Brain microvascular endothelial cell (primary cell): ENCODE measurements at regions not wholly inside any gene's neighbourhood (a gene's known extent, or its start where the extent isn't known, plus 50 kb on each side); places are given as distances from the start of the nearest gene placed in this dataset.
"Not testable (repeated sequence)": the region's sequence is repeated elsewhere in the genome, so short reads cannot be mapped to it uniquely, and the experiment has no call there.

Experiments
- DNase-seq: peaks from one replicate; pipeline ENCODE4 v3.0.0-alpha.2; 2020
- H3K27ac ChIP-seq: fragments of 250-450 bp; sonication (Bioruptor Pico); 2 replicates; pipeline ENCODE4 v1.5.1; 2020; ENCODE audit warnings: mild to moderate bottlenecking, moderate library complexity
- H3K27me3 ChIP-seq: fragments of 250-450 bp; sonication (Bioruptor Pico); replicated peaks from 2 replicates; pipeline ENCODE4 v1.5.1; 2020; ENCODE audit warnings: mild to moderate bottlenecking
- H3K36me3 ChIP-seq: fragments of 250-450 bp; sonication (Bioruptor Pico); replicated peaks from 2 replicates; pipeline ENCODE4 v1.5.1; 2020; ENCODE audit warnings: mild to moderate bottlenecking
- H3K4me3 ChIP-seq: 2 replicates; pipeline ENCODE4 v1.5.1; 2011; ENCODE audit warnings: low read depth, mild to moderate bottlenecking, control low read depth, low read length, moderate library complexity
- in situ Hi-C: cut with HindIII; loops from 2 replicates; pipeline ENCODE4 v1.10.0; 2017; ENCODE audit warnings: low sequenced_read_pairs, low pct_ligation_motif_present
- TF ChIP-seq, protein P1 (sequence below): IDR thresholded peaks from 2 replicates; pipeline ENCODE4 v1.5.1; 2011; ENCODE audit warnings: low read depth, mild to moderate bottlenecking, moderate library complexity, low read length, control low read depth, inconsistent platforms; ENCODE audit errors: missing control alignments

DNA sequence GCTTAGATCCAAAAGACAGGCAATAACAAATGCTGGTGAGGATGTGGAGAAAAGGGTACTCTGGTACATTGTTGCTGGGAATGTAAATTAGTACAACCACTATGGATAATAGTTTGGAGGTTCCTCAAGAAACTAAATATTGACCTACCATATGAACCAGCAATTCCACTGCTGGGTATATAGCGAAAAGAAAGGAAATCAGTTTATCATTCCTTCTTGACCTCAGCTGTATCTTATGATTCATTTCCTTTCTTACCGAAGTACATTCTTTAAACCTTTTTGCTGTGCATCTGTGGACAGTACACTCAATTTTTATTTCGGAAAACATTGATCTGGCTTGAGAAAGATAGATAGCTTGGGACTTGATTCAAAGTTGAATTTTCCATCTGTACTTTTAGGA is 183.2 kb upstream of the LRFN5 start:
- TF ChIP-seq, protein P1, sequence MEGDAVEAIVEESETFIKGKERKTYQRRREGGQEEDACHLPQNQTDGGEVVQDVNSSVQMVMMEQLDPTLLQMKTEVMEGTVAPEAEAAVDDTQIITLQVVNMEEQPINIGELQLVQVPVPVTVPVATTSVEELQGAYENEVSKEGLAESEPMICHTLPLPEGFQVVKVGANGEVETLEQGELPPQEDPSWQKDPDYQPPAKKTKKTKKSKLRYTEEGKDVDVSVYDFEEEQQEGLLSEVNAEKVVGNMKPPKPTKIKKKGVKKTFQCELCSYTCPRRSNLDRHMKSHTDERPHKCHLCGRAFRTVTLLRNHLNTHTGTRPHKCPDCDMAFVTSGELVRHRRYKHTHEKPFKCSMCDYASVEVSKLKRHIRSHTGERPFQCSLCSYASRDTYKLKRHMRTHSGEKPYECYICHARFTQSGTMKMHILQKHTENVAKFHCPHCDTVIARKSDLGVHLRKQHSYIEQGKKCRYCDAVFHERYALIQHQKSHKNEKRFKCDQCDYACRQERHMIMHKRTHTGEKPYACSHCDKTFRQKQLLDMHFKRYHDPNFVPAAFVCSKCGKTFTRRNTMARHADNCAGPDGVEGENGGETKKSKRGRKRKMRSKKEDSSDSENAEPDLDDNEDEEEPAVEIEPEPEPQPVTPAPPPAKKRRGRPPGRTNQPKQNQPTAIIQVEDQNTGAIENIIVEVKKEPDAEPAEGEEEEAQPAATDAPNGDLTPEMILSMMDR, result no peak
- H3K36me3 ChIP-seq, result no peaks in the 10 kb centered on the region
- no peak overlapping the region for H3K27ac ChIP-seq
- H3K27me3 ChIP-seq, result no peaks in the 10 kb centered on the region
- no peak overlapping the region for H3K4me3 ChIP-seq
- no peak for DNase-seq
- in situ Hi-C loops, result no loop called here

DNA sequence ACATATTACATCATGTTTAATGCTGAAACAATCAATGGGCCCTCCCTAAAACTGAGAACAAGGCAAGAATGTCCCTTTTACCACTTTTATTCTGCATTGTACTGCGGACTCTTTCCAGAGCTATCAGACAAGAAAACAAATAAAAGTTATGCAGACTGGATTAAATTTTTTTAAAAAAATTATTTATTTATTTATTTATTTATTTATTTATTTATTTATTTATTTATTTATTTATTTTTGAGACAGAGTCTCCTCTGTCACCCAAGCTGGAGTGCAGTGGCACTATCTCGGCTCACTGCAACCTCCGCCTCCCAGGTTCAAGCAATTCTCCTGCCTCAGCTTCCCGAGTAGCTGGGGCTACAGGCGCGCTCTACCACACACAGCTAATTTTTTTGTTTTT is 185.4 kb upstream of the LRFN5 start:
- in situ Hi-C loops, H3K4me3 ChIP-seq, DNase-seq, H3K27ac ChIP-seq, H3K27me3 ChIP-seq, H3K36me3 ChIP-seq: not testable (repeated sequence)

DNA sequence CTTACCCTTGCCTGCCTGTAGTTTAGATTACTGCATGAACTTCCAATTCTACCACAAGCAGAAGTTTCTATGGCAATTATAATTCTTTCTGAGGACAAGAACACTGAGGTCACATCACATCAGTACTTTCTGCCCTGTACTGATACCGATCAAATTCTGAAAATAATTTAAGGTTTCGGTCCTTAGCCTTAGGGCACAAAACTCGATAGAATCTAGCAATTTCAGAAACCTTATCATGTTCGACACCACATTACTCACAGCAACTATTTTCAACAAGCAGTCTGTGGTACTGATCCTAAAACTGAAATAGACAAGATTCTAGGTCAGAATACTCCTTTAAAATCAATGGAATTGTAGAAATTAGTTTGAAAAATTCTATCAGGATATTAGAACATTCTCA is 187.0 kb upstream of the LRFN5 start:
- no peak overlapping the region for H3K27ac ChIP-seq
- TF ChIP-seq, protein P1, result no peak
- no peaks in the 10 kb centered on the region for H3K27me3 ChIP-seq
- in situ Hi-C loops, result no loop called here
- H3K36me3 ChIP-seq, result no peaks in the 10 kb centered on the region
- no peak overlapping the region for H3K4me3 ChIP-seq
- DNase-seq, result no peak

DNA sequence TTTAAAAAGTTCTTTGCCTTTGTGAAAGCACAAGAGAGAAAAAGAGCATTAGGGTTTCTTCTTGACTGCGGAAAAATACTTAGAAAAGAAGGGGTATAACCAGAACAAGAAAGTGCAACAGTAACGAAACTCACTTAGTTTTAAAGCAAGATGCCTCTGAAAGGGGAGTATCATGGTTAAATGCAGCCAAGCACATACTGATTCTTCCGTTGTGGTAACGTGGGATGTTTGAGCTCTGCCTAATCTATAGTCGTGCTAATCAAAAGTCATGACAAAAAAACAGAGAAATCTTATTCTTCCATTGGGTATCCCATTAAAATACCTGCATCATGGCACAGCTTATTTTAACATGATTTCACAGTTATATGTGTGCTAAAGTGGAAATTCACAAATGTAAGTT is 187.8 kb upstream of the LRFN5 start:
- Histone ChIP-seq H3K4me3 (no peak overlapping the region), H3K36me3 (no peaks in the 10 kb centered on the region), H3K27me3 (no peaks in the 10 kb centered on the region), H3K27ac (no peak overlapping the region)
- in situ Hi-C loops, result no loop called here
- DNase-seq, result no peak
- TF ChIP-seq, protein P1, result no peak

DNA sequence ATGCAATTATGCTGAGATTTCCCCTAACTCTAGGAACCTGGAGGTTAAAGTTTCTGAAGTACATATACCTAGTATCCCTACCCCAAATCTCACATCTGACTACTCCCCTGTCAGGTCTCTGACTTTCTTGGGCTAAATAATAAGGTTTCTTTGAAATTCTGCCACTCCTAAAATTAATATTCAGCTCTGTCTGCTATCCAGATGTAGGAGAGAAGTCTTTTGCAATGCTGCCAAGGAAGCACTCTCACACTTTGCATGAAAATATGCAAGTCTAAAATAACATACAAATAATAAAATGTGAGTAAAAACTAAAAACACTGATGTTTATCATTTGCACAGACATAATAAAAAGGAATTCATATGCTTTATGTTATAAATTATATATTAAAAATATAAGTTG is 196.9 kb upstream of the LRFN5 start:
- TF ChIP-seq, protein P1, result no peak
- in situ Hi-C loops, result no loop called here
- H3K27me3 ChIP-seq, result no peaks in the 10 kb centered on the region

DNA sequence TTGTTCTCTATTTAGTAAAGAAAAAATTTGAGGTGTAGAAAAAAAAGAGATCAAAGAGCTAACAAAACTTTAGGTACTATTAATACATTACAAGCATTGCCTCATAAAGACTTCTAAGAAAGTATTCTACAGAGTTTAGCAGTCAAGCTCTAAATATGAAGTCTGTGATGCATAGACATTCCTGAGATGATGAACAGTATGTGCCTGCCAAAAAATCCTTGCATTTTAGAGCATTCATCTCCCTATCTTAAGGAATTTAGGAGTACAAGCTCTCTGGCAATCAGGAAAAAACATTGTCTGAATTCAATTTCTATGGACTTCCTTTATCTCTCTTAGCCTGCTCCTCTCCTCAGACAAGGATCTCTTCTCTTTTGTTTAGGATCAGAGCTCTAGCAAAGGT is 202.6 kb upstream of the LRFN5 start:
- DNase-seq, result no peak
- no peaks in the 10 kb centered on the region for H3K27me3 ChIP-seq
- TF ChIP-seq, protein P1, result no peak
- H3K4me3 ChIP-seq, result no peak overlapping the region
- no peak overlapping the region for H3K27ac ChIP-seq
- in situ Hi-C loops, result no loop called here
- no peaks in the 10 kb centered on the region for H3K36me3 ChIP-seq

More for the DNA sequence above, 196.9 kb upstream of the LRFN5 start:
- Histone ChIP-seq H3K27ac (no peak overlapping the region), H3K36me3 (no peaks in the 10 kb centered on the region), H3K4me3 (no peak overlapping the region)
- no peak for DNase-seq
